Breast epithelium (tissue), 3 donors: ENCODE measurements at regions not wholly inside any gene's neighbourhood (a gene's known extent, or its start where the extent isn't known, plus 50 kb on each side); places are given as distances from the start of the nearest gene placed in this dataset.

ENCODE experiments used
- POLR2AphosphoS5 ChIP-seq, 3 donors: sonication (generic); formaldehyde crosslinking; IDR thresholded peaks; one replicate each; pipeline ENCODE4 v1.6.1; 2017; ENCODE audit warnings: antibody characterized with exemption in 3 of 3
- TF ChIP-seq, protein P1 (sequence below), 3 donors: fragments of 450-650 bp; IDR thresholded peaks; one replicate each; pipeline ENCODE4 v1.5.1; 2016 to 2017; ENCODE audit warnings: antibody characterized with exemption in 3 of 3, mild to moderate bottlenecking in 3 of 3, moderate library complexity in 3 of 3

DNA sequence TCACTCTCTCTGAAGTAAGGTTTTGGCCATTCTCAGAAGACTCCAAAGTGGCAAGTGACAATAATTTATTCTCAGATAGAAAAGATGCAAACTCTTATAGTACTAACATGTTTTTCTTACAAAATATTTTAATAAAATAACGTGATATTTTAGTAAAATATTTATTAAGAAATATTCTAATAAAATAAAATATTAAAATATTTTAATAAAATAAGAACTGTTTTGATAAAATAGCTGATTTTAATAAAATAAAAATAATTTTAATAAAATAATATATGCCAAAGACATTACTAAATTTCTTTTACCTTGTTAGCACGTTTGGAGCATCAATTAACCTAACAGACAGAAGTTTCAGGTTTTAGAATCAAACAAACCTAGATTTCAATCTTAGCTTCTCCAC lies 424.0 kb upstream of the NECTIN3 start:
- TF ChIP-seq, protein P1, sequence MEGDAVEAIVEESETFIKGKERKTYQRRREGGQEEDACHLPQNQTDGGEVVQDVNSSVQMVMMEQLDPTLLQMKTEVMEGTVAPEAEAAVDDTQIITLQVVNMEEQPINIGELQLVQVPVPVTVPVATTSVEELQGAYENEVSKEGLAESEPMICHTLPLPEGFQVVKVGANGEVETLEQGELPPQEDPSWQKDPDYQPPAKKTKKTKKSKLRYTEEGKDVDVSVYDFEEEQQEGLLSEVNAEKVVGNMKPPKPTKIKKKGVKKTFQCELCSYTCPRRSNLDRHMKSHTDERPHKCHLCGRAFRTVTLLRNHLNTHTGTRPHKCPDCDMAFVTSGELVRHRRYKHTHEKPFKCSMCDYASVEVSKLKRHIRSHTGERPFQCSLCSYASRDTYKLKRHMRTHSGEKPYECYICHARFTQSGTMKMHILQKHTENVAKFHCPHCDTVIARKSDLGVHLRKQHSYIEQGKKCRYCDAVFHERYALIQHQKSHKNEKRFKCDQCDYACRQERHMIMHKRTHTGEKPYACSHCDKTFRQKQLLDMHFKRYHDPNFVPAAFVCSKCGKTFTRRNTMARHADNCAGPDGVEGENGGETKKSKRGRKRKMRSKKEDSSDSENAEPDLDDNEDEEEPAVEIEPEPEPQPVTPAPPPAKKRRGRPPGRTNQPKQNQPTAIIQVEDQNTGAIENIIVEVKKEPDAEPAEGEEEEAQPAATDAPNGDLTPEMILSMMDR (IDR thresholded peaks at IDR 0.05): no peak
- no peak for TF ChIP-seq POLR2AphosphoS5 (IDR thresholded peaks at IDR 0.05)
